ENCODE measurements at regions not wholly inside any gene's neighbourhood (a gene's known extent, or its start where the extent isn't known, plus 50 kb on each side); places are given as distances from the start of the nearest gene placed in this dataset.

GRCh38 chr22:44379817-44380755 is 67.3 kb upstream of the SHISAL1 start:
- intact Hi-C loops (cut with DNase I) = no loop called here
- peak; percentile 47 for DNase-seq (ENCODE audit: low spot score)

- intact Hi-C loops (cut with DNase I) = no loop called here
- peak; percentile 8 for DNase-seq (ENCODE audit: low spot score)
Observed at GRCh38 chr22:44378380-44378779, 65.6 kb upstream of the SHISAL1 start.

- intact Hi-C loops (cut with DNase I) = no loop called here
- DNase-seq (ENCODE audit: low spot score) = no peak
Observed at GRCh38 chr22:44375451-44375850, 62.7 kb upstream of the SHISAL1 start.

- intact Hi-C loops (cut with DNase I) = no loop called here
- peak; percentile 16 for DNase-seq (ENCODE audit: low spot score)
Observed at GRCh38 chr22:44373234-44373633, 60.5 kb upstream of the SHISAL1 start.

GRCh38 chr22:44372611-44373010 is 59.9 kb upstream of the SHISAL1 start:
- DNase-seq (ENCODE audit: low spot score) = peak; percentile 20
- intact Hi-C loops (cut with DNase I) = no loop called here

- intact Hi-C loops (cut with DNase I) = no loop called here
- DNase-seq (ENCODE audit: low spot score) = peak; percentile 62
Observed at GRCh38 chr22:44371741-44372525, 59.2 kb upstream of the SHISAL1 start.

GRCh38 chr22:44369916-44370801 is 57.4 kb upstream of the SHISAL1 start:
- peak; percentile 62 for DNase-seq (ENCODE audit: low spot score)
- intact Hi-C loops (cut with DNase I) = loop anchor here in 1 of 2 donors (5.0 kb wide), 1 partner anchor 233 kb away; no protein-coding TSS in a partner anchor

GRCh38 chr22:44369293-44369661 is 56.5 kb upstream of the SHISAL1 start:
- peak; percentile 72 for DNase-seq (ENCODE audit: low spot score)
- intact Hi-C loops (cut with DNase I) = loop anchor here in 1 of 2 donors (5.0 kb wide), 1 partner anchor 232 kb away; no protein-coding TSS in a partner anchor

- DNase-seq (ENCODE audit: low spot score) = peak; percentile 68
- intact Hi-C loops (cut with DNase I) = loop anchor here in 1 of 2 donors (5.0 kb wide), 1 partner anchor 231 kb away; no protein-coding TSS in a partner anchor
Observed at GRCh38 chr22:44368611-44369292, 56.0 kb upstream of the SHISAL1 start.

GRCh38 chr22:44366372-44367300 is 53.9 kb upstream of the SHISAL1 start:
- peak; percentile 70 for DNase-seq (ENCODE audit: low spot score)
- intact Hi-C loops (cut with DNase I) = loop anchor here in 1 of 2 donors (5.0 kb wide), 1 partner anchor 229 kb away; no protein-coding TSS in a partner anchor

GRCh38 chr22:44365832-44366231 is 53.1 kb upstream of the SHISAL1 start:
- peak; percentile 5 for DNase-seq (ENCODE audit: low spot score)
- intact Hi-C loops (cut with DNase I) = loop anchor here in 1 of 2 donors (5.0 kb wide), 1 partner anchor 229 kb away; no protein-coding TSS in a partner anchor

- DNase-seq (ENCODE audit: low spot score) = peak; percentile 79
Observed at GRCh38 chr22:44365191-44365590, 52.4 kb upstream of the SHISAL1 start.

GRCh38 chr22:44364751-44365130 is 52.0 kb upstream of the SHISAL1 start:
- intact Hi-C loops (cut with DNase I) = loop anchor here in 1 of 2 donors (5.0 kb wide), 2 partner anchors 52 to 227 kb away; partner anchors contain the start of gene SHISAL1
- peak; percentile 88 for DNase-seq (ENCODE audit: low spot score)

More at GRCh38 chr22:44365191-44365590, 52.4 kb upstream of the SHISAL1 start:
- intact Hi-C loops (cut with DNase I) = loop anchor here in 1 of 2 donors (5.0 kb wide), 1 partner anchor 228 kb away; no protein-coding TSS in a partner anchor

GRCh38 chr22:44363980-44364750 is 51.4 kb upstream of the SHISAL1 start:
- DNase-seq (ENCODE audit: low spot score) = peak; percentile 84
- intact Hi-C loops (cut with DNase I) = loop anchor here in 1 of 2 donors (5.0 kb wide), 1 partner anchor 52 kb away; the partner anchor contains the start of gene SHISAL1

- intact Hi-C loops (cut with DNase I) = loop anchor here in 1 of 2 donors (5.0 kb wide), 1 partner anchor 51 kb away; the partner anchor contains the start of gene SHISAL1
- DNase-seq (ENCODE audit: low spot score) = peak; percentile 99
Observed at GRCh38 chr22:44363013-44363979, 50.5 kb upstream of the SHISAL1 start.
